Caco-2 (cell line): ENCODE measurements at regions not wholly inside any gene's neighbourhood (a gene's known extent, or its start where the extent isn't known, plus 50 kb on each side); places are given as distances from the start of the nearest gene placed in this dataset.
"Not testable (repeated sequence)": the region's sequence is repeated elsewhere in the genome, so short reads cannot be mapped to it uniquely, and the experiment has no call there.

Source experiments
- BruUV-seq: library from RNA; stranded (reverse); fragments of 400-500 nt; replicated peaks from 2 replicates; lab custom pipeline; 2021; lab: Mats Ljungman, UMichigan
- CTCF ChIA-PET: fragments of 300-600 bp; sonication (Branson Sonifier 250); formaldehyde crosslinking; loops from one replicate; lab custom pipeline; 2022; ENCODE audit warnings: antibody characterized with exemption; lab: Charles Lee
- POLR2A ChIA-PET: fragments of 300-600 bp; sonication (Branson Sonifier 250); formaldehyde crosslinking; loops from one replicate; lab custom pipeline; 2022; ENCODE audit warnings: antibody characterized with exemption; lab: Charles Lee
- DNase-seq, 2 experiments: peaks; one replicate each; pipeline versions ENCODE4 v3.0.0 to v3.0.0-alpha.2; 2020 to 2022
- H3K27me3 ChIP-seq: replicated peaks from 2 replicates; pipeline ENCODE4 v1.6.0; 2011; ENCODE audit warnings: low read length; ENCODE audit not compliant: control insufficient read depth, insufficient read depth
- H3K36me3 ChIP-seq: 2 replicates; pipeline ENCODE4 v1.5.1; 2011; ENCODE audit warnings: low read length; ENCODE audit not compliant: control insufficient read depth, insufficient read depth
- H3K4me1 ChIP-seq: fragments of 250-450 bp; sonication (Bioruptor Pico); 2 replicates; pipeline ENCODE4 v1.5.1; 2020; ENCODE audit warnings: mild to moderate bottlenecking
- H3K4me3 ChIP-seq: 2 replicates; pipeline ENCODE4 v1.5.1; 2011; ENCODE audit warnings: low read depth, mild to moderate bottlenecking, control low read depth, low read length
- H3K9me3 ChIP-seq: fragments of 250-450 bp; sonication (Bioruptor Pico); 2 replicates; pipeline ENCODE4 v1.5.1; 2020; ENCODE audit warnings: mild to moderate bottlenecking, moderate library complexity
- H3K27ac Mint-ChIP-seq: one replicate; pipeline ENCODE4 v1.8.0; 2022; ENCODE audit warnings: mixed read lengths; ENCODE audit not compliant: unreplicated experiment
- H3K27me3 Mint-ChIP-seq: one replicate; pipeline ENCODE4 v1.8.0; 2022; ENCODE audit warnings: mixed read lengths; ENCODE audit not compliant: insufficient read depth, unreplicated experiment
- H3K36me3 Mint-ChIP-seq: one replicate; pipeline ENCODE4 v1.8.0; 2022; ENCODE audit warnings: mild to moderate bottlenecking, mixed read lengths; ENCODE audit not compliant: insufficient read depth, unreplicated experiment
- H3K4me1 Mint-ChIP-seq: one replicate; pipeline ENCODE4 v1.8.0; 2022; ENCODE audit warnings: low read depth, mixed read lengths; ENCODE audit not compliant: unreplicated experiment
- H3K4me3 Mint-ChIP-seq: one replicate; pipeline ENCODE4 v1.8.0; 2022; ENCODE audit warnings: mild to moderate bottlenecking, moderate library complexity, mixed read lengths; ENCODE audit not compliant: unreplicated experiment
- H3K9me3 Mint-ChIP-seq: one replicate; pipeline ENCODE4 v1.8.0; 2022; ENCODE audit warnings: mixed read lengths; ENCODE audit not compliant: unreplicated experiment
- intact Hi-C: fragments of 100-400 bp; cut with micrococcal nuclease; formaldehyde crosslinking; loops from one replicate; pipeline ENCODE4 v1.10.0; 2022; ENCODE audit not compliant: unreplicated experiment
- TF ChIP-seq, protein P1 (sequence below), 2 experiments: fragments of 200-600 bp in 1 of 2; IDR thresholded peaks; 1 replicate in 1 of 2; 2 replicates in 1 of 2; pipeline versions ENCODE4 v1.5.1 to v1.8.0; 2011 to 2022; ENCODE audit warnings: antibody characterized with exemption in 1 of 2, control low read depth in 1 of 2, inconsistent platforms in 1 of 2, low read depth in 1 of 2, low read length in 1 of 2, mild to moderate bottlenecking in 1 of 2, moderate library complexity in 1 of 2; ENCODE audit not compliant: insufficient read depth in 1 of 2, severe bottlenecking in 1 of 2, unreplicated experiment in 1 of 2

DNA sequence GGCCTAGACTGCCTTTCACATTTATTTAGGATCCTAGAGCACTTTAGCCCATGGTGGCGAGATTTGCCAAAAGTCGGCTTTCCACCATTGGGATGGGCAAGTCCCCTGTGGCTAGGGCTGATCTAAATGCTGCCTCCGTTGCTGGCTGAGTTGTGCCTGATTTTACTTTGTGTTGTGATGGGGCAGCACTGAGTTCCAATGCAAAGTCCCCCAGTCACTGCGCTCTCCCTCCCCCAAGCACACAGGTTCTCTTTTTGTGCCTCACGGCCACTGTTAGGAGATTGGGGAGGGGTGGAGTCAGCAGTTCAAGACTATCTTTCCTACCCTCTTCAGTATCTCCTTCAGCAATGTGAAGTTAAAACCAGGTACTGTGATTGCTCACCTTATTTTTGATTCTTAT, 66.7 kb upstream of the COX20 start:
- Histone ChIP-seq H3K4me3 (no peak overlapping the region), H3K9me3 (no peaks in the 10 kb centered on the region), H3K36me3 (no peaks in the 10 kb centered on the region), H3K27me3 (no peaks in the 10 kb centered on the region), H3K4me1 (no peaks in the 10 kb centered on the region)
- Mint-ChIP-seq H3K27ac (no peak overlapping the region), H3K4me3 (no peak overlapping the region), H3K27me3 (no peaks in the 10 kb centered on the region), H3K4me1 (no peaks in the 10 kb centered on the region), H3K36me3 (no peaks in the 10 kb centered on the region), H3K9me3 (no peaks in the 10 kb centered on the region)
- no TSS peak for BruUV-seq
- TF ChIP-seq, protein P1, sequence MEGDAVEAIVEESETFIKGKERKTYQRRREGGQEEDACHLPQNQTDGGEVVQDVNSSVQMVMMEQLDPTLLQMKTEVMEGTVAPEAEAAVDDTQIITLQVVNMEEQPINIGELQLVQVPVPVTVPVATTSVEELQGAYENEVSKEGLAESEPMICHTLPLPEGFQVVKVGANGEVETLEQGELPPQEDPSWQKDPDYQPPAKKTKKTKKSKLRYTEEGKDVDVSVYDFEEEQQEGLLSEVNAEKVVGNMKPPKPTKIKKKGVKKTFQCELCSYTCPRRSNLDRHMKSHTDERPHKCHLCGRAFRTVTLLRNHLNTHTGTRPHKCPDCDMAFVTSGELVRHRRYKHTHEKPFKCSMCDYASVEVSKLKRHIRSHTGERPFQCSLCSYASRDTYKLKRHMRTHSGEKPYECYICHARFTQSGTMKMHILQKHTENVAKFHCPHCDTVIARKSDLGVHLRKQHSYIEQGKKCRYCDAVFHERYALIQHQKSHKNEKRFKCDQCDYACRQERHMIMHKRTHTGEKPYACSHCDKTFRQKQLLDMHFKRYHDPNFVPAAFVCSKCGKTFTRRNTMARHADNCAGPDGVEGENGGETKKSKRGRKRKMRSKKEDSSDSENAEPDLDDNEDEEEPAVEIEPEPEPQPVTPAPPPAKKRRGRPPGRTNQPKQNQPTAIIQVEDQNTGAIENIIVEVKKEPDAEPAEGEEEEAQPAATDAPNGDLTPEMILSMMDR (IDR thresholded peaks at IDR 0.05; ENCODE audit: insufficient read depth in 1 of 2, low read depth in 1 of 2, low read length in 1 of 2, severe bottlenecking in 1 of 2, unreplicated experiment in 1 of 2), result no peak
- intact Hi-C loops, result no loop called here
- no peak for DNase-seq
- CTCF ChIA-PET, result interaction anchor here (0.6 kb wide), 1 partner anchor 29 kb away, joined by 3 read pairs; no protein-coding TSS in a partner anchor
- POLR2A ChIA-PET, result no interaction called here

DNA sequence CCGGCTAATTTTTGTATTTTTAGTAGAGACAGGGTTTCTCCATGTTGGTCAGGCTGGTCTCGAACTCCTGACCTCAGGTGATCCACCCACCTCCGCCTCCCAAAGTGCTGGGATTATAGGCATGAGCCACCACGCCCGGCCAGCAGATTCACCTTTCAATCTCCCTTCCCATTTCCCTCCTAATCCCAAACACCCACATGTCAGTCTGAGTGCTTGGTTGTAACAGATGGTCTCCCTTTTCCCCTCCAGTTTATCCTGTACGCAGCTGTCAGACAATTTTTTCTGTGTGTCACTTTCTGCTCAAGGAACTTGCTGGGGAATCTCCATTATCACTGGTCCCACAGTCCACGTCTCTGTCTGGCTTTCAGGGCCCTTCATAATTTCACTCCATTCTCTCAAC, 64.9 kb upstream of the COX20 start:
- H3K4me3 Mint-ChIP-seq, DNase-seq, POLR2A ChIA-PET, H3K4me3 ChIP-seq, H3K27me3 Mint-ChIP-seq, intact Hi-C loops, H3K27me3 ChIP-seq, CTCF ChIA-PET, H3K36me3 ChIP-seq, H3K36me3 Mint-ChIP-seq, H3K4me1 Mint-ChIP-seq, H3K4me1 ChIP-seq, H3K9me3 Mint-ChIP-seq, H3K27ac Mint-ChIP-seq, BruUV-seq: not testable (repeated sequence)
- H3K9me3 ChIP-seq, result peaks cover 10% of the 10 kb centered on the region; the same call in 1 of the 2 replicates

DNA sequence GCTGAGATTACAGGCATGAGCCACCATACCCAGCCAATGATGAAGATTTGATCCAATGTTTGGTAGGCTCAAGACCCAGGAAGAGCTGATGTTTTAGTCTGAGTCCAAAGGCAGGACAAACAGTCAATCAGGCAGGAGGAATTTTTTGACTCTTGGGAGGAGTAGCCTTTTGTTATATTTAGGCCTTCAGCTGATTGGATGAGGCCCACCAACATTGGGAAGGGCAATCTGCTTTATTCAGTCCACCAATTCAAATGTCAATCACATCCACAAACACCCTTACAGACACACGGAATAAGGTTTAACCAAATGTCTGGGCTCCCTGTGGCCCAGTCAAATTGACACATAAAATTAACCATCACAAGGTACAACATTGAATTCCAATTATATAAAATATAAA, 61.9 kb upstream of the COX20 start:
- H3K4me1 ChIP-seq, result no peaks in the 10 kb centered on the region
- Mint-ChIP-seq H3K4me1 (no peaks in the 10 kb centered on the region), H3K36me3 (no peaks in the 10 kb centered on the region), H3K27ac (no peak overlapping the region), H3K4me3 (no peak overlapping the region), H3K27me3 (no peaks in the 10 kb centered on the region), H3K9me3 (no peaks in the 10 kb centered on the region)
- intact Hi-C loops, result no loop called here
- H3K36me3 ChIP-seq, result no peaks in the 10 kb centered on the region
- TF ChIP-seq, protein P1 (IDR thresholded peaks at IDR 0.05; ENCODE audit: insufficient read depth in 1 of 2, low read depth in 1 of 2, low read length in 1 of 2, severe bottlenecking in 1 of 2, unreplicated experiment in 1 of 2), result no peak
- POLR2A ChIA-PET, result no interaction called here
- H3K4me3 ChIP-seq, result no peak overlapping the region
- DNase-seq, result no peak
- BruUV-seq, result no TSS peak
- no peaks in the 10 kb centered on the region for H3K27me3 ChIP-seq
- CTCF ChIA-PET, result no interaction called here
- H3K9me3 ChIP-seq, result peaks cover 10% of the 10 kb centered on the region; the same call in 1 of the 2 replicates

DNA sequence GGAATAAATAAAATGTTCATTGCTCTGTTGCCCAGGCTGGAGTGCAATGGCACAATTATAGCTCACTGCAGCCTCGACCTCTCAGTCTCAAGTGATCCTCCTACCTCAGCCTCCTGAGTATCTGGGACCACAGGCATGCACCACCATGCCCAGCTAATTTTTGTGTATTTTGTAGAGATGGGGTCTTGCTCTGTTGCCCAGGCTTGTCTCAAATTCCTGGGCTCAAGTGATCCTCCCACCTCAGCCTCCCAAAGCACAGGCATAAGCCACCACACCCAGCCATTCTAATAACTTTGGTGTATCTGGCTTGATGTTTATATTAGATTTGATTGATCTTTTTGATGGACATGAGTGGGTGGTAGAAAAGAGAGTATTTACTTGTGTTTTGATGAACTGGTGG, 58.7 kb upstream of the COX20 start:
- H3K36me3 ChIP-seq, H3K27ac Mint-ChIP-seq, intact Hi-C loops, H3K4me3 Mint-ChIP-seq, CTCF ChIA-PET, H3K36me3 Mint-ChIP-seq, DNase-seq, BruUV-seq, H3K9me3 Mint-ChIP-seq, H3K4me3 ChIP-seq, H3K27me3 Mint-ChIP-seq, POLR2A ChIA-PET, H3K4me1 Mint-ChIP-seq, H3K4me1 ChIP-seq, H3K27me3 ChIP-seq: not testable (repeated sequence)
- H3K9me3 ChIP-seq, result peaks cover 10% of the 10 kb centered on the region; the same call in 1 of the 2 replicates
